ENCODE measurements at regions not wholly inside any gene's neighbourhood (a gene's known extent, or its start where the extent isn't known, plus 50 kb on each side); places are given as distances from the start of the nearest gene placed in this dataset.

GRCh38 chr7:36035186-36035585 lies 117.9 kb upstream of the EEPD1 start:
- DNase-seq (ENCODE audit: extremely low read depth, low read depth), result no peak
- H3K4me3 ChIP-seq (replicated peaks; ENCODE audit: low read depth, low read length), result no peak overlapping the region
- TF ChIP-seq CTCF (IDR thresholded peaks at IDR 0.05; ENCODE audit: low read depth, low read length, missing control alignments), result no peak

GRCh38 chr7:36036590-36036989 lies 116.5 kb upstream of the EEPD1 start:
- TF ChIP-seq CTCF (IDR thresholded peaks at IDR 0.05; ENCODE audit: low read depth, low read length, missing control alignments), result no peak
- DNase-seq (ENCODE audit: extremely low read depth, low read depth), result no peak
- H3K4me3 ChIP-seq (replicated peaks; ENCODE audit: low read depth, low read length), result no peak overlapping the region

DNA sequence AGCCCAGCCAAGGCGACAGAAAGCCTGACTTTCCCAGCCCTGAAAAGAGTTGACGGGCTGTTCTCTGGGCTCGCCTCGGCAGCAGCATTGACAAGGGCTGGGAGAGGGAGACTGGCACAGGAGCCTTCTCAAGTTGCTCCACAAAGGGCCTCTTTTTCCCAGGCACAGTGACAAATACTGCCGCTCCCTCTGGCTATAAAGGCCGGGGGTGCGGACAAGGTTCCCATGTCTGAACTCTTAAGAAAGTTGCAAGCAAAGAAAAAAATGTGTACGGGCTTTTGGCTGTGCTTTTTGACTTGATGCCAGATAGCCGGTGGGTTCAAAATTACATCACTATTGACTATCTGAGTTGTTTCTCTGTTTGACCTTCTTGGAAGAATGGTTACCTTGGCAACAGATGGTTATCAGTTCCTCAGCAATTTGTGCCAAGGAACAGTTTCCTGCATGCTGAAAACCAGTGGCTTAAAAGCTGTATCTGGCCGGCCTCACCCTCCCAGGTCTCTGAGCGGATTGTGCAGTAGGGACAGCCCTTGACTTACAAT lies 115.9 kb upstream of the EEPD1 start:
- no peak overlapping the region for H3K4me3 ChIP-seq (replicated peaks; ENCODE audit: low read depth, low read length)
- DNase-seq (ENCODE audit: extremely low read depth, low read depth), result peak; percentile 76
- TF ChIP-seq CTCF (IDR thresholded peaks at IDR 0.05; ENCODE audit: low read depth, low read length, missing control alignments), result no peak

DNA sequence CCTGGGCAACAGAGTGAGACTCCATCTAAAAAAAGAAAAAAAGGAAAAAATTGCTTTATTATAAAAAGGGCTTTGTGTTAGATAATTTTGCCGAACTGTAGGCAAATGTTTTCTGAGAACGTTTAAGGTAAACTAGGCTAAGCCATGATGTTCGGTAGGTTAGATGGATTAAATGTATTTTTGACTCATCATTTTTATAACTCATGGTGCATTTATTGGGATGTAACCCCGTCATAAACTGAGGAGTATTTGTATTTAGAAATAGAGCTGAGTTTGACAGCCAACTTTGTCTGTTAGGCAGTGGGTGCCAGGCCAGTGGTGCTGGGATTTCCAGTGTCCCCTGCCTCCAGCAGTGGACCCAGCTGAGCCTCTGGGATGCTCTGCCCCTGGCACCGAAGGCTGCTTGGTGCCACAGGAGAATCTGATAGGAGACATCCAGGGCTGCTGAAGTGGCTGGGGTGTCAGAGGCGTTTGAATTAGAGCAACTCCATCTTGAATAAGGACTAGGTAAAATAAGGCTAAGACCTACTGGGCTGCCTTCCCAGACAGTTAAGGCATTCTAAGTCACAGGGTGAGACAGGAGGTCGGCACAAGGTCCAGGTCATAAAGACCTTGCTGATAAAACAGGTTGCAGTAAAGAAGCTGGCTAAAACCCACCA lies 114.9 kb upstream of the EEPD1 start:
- no peak overlapping the region for H3K4me3 ChIP-seq (replicated peaks; ENCODE audit: low read depth, low read length)
- no peak for DNase-seq (ENCODE audit: extremely low read depth, low read depth)
- TF ChIP-seq CTCF (IDR thresholded peaks at IDR 0.05; ENCODE audit: low read depth, low read length, missing control alignments), result no peak

DNA sequence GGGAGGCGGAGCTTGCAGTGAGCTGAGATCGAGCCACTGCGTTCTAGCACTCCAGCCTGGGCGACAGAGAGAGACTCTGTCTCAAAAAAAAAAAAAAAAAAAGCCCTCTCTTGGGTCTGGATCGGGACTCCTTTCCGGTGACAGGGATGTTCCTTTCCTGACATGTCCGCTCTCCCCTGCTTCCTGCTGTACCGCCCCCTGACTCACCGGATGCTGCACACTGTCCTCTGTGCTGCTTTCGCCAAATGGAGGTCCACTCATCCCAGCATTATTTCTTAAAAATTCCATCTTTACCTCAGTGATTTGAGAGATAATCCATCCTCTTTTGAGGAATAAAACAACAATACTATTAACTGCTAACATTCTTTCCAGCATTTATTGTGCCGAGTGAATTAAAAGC lies 113.8 kb upstream of the EEPD1 start:
- H3K4me3 ChIP-seq (replicated peaks; ENCODE audit: low read depth, low read length), result no peak overlapping the region
- no peak for DNase-seq (ENCODE audit: extremely low read depth, low read depth)
- no peak for TF ChIP-seq CTCF (IDR thresholded peaks at IDR 0.05; ENCODE audit: low read depth, low read length, missing control alignments)

DNA sequence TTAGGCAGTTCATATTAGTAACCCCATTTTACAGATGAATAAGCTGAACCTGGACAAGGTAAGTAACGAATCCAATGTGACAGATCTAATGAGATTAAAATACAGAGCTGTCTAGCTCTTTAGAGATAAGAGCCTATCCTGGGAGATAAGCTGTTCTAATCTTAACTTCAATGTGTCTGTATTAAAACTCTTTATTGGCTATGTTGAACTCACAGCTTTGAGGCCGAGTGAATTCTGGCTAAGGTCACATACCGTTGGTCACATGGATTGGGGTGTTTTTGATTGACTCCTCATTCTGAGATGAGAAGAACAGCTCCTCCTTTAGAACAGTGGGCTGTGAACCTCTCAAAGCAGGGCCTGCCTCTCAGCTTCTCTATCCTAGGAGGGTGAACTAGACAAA lies 113.4 kb upstream of the EEPD1 start:
- DNase-seq (ENCODE audit: extremely low read depth, low read depth), result no peak
- H3K4me3 ChIP-seq (replicated peaks; ENCODE audit: low read depth, low read length), result no peak overlapping the region
- no peak for TF ChIP-seq CTCF (IDR thresholded peaks at IDR 0.05; ENCODE audit: low read depth, low read length, missing control alignments)

DNA sequence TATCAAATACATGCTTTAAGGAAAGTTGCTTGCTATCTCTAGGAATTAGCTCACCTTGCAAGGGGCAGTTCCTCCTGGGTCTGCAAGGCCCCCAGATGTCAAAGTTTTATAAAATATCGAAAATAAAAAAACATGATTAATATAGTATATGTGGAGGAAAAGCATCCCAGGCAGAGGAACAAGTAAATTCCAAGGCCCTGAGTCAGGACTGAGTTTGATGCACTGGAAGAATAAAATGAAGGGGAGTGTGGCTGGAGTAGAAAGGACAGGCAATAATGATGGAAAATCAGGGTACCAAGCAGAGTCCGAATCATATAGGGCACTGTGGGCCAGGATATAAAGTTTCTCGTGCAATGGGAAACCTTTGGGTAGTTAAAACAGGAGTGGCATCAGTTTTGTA lies 112.4 kb upstream of the EEPD1 start:
- DNase-seq (ENCODE audit: extremely low read depth, low read depth), result no peak
- no peak overlapping the region for H3K4me3 ChIP-seq (replicated peaks; ENCODE audit: low read depth, low read length)

More for the DNA sequence above, 112.4 kb upstream of the EEPD1 start:
- TF ChIP-seq CTCF (IDR thresholded peaks at IDR 0.05; ENCODE audit: low read depth, low read length, missing control alignments), result no peak

Measured in HFF-Myc (cell line).